Stomach (tissue), 8 donors: ENCODE measurements at regions not wholly inside any gene's neighbourhood (a gene's known extent, or its start where the extent isn't known, plus 50 kb on each side); places are given as distances from the start of the nearest gene placed in this dataset.

Experiments
- DNase-seq, 2 donors: peaks; one replicate each; pipeline versions ENCODE4 v3.0.0 to v3.0.0-alpha.2; 2013 to 2019
- H3K27ac ChIP-seq, 5 donors: fragments of 200-600 bp in 4 of 5; sonication (generic) in 4 of 5; one replicate each; pipeline ENCODE4 v1.5.1; 2013 to 2019; ENCODE audit warnings: mild to moderate bottlenecking in 1 of 5, moderate library complexity in 1 of 5
- H3K27me3 ChIP-seq, 3 donors: fragments of 200-600 bp; sonication (generic); one replicate each; pipeline ENCODE4 v1.5.1; 2017 to 2019; ENCODE audit warnings: mixed run types in 1 of 3
- H3K36me3 ChIP-seq, 4 donors: fragments of 200-600 bp; sonication (generic); 1 replicate in 3 of 4; 2 replicates in 1 of 4; pipeline ENCODE4 v1.5.1; 2016 to 2019
- H3K4me1 ChIP-seq, 4 donors: fragments of 200-600 bp; sonication (generic); one replicate each; pipeline ENCODE4 v1.5.1; 2016 to 2019
- H3K4me3 ChIP-seq, 4 donors: fragments of 200-600 bp; sonication (generic) in 3 of 4; one replicate each; pipeline ENCODE4 v1.5.1; 2016 to 2019; ENCODE audit warnings: mild to moderate bottlenecking in 1 of 4
- H3K9me3 ChIP-seq, 4 donors: fragments of 200-600 bp; sonication (generic); one replicate each; pipeline ENCODE4 v1.5.1; 2016 to 2019
- CTCF ChIP-seq, 7 experiments: fragments of 450-650 bp in 4 of 7; fragments of 200-600 bp in 3 of 7; sonication (generic) in 3 of 7; IDR thresholded peaks; one replicate each; pipeline ENCODE4 v1.5.1; 2016 to 2019; ENCODE audit warnings: antibody characterized with exemption in 7 of 7, control low read depth in 2 of 7, mild to moderate bottlenecking in 1 of 7
- EP300 ChIP-seq: sonication (generic); formaldehyde crosslinking; IDR thresholded peaks from one replicate; pipeline ENCODE4 v1.6.1; 2017; ENCODE audit warnings: antibody characterized with exemption
- POLR2A ChIP-seq, 4 donors: fragments of 450-650 bp; IDR thresholded peaks; one replicate each; pipeline ENCODE4 v1.6.1; 2016; ENCODE audit warnings: antibody characterized with exemption in 4 of 4, control low read depth in 2 of 4, mild to moderate bottlenecking in 1 of 4, moderate library complexity in 1 of 4
- POLR2AphosphoS5 ChIP-seq, 3 donors: sonication (generic); formaldehyde crosslinking; IDR thresholded peaks; one replicate each; pipeline ENCODE4 v1.6.1; 2016; ENCODE audit warnings: antibody characterized with exemption in 3 of 3
- WGBS, 5 donors: extraction: QIAGEN DNeasy Blood & Tissue Kit in 3 of 5; methylation state at CpG; one replicate each; pipeline versions ENCODE4 v1.1.5 to v1.1.7; 2013 to 2018; 5-methylcytosine and 5-hydroxymethylcytosine counted together
- intact Hi-C: fragments of 100-400 bp; cut with DNase I; formaldehyde crosslinking; loops from one replicate; pipeline ENCODE4 v1.15.1; 2023; ENCODE audit warnings: low total_unique reads
- donor health status: healthy with polysubstance abuse.
- donor health status: Bipolar disorder and iron deficiency.
- donor health status: healthy.

- no peak for DNase-seq
- Histone ChIP-seq H3K27me3 (no peaks in the 10 kb centered on the region), H3K9me3 (no peaks in the 10 kb centered on the region), H3K36me3 (no peaks in the 10 kb centered on the region), H3K27ac (no peak overlapping the region), H3K4me1 (no peaks in the 10 kb centered on the region), H3K4me3 (no peak overlapping the region)
- intact Hi-C loops = no loop called here
- TF ChIP-seq EP300 = no peak
- TF ChIP-seq POLR2AphosphoS5 (IDR thresholded peaks at IDR 0.05) = no peak
- TF ChIP-seq CTCF (IDR thresholded peaks at IDR 0.05) = no peak
- no peak for TF ChIP-seq POLR2A (IDR thresholded peaks at IDR 0.05)
- 82 to 99% (median 92%) methylated on average over 6 of the region's 6 CpGs for WGBS, 5 donors
These were observed 344.1 kb downstream of the CDC5L start for GRCh38 chr6:44731485-44732095.

GRCh38 chr6:44732243-44732642 is 344.7 kb downstream of the CDC5L start:
- Histone ChIP-seq H3K27ac (no peak overlapping the region), H3K36me3 (no peaks in the 10 kb centered on the region), H3K9me3 (no peaks in the 10 kb centered on the region), H3K4me1 (no peaks in the 10 kb centered on the region), H3K4me3 (no peak overlapping the region), H3K27me3 (no peaks in the 10 kb centered on the region)
- 92 to 96% (median 93%) methylated on average over 5 of the region's 5 CpGs for WGBS, 5 donors
- intact Hi-C loops = no loop called here
- DNase-seq = no peak
- TF ChIP-seq CTCF (IDR thresholded peaks at IDR 0.05) (no peak), POLR2AphosphoS5 (IDR thresholded peaks at IDR 0.05) (no peak), POLR2A (IDR thresholded peaks at IDR 0.05) (no peak), EP300 (no peak)

- H3K4me3 ChIP-seq = no peak overlapping the region
- intact Hi-C loops = no loop called here
- WGBS, 5 donors = 68 to 74% (median 72%) methylated on average over 4 of the region's 4 CpGs
- H3K27me3 ChIP-seq = no peaks in the 10 kb centered on the region
- TF ChIP-seq POLR2A (IDR thresholded peaks at IDR 0.05) = no peak
- TF ChIP-seq CTCF (IDR thresholded peaks at IDR 0.05) = no peak
- TF ChIP-seq POLR2AphosphoS5 (IDR thresholded peaks at IDR 0.05) = no peak
- no peak for TF ChIP-seq EP300
- no peak for DNase-seq
- H3K36me3 ChIP-seq = no peaks in the 10 kb centered on the region
- no peaks in the 10 kb centered on the region for H3K9me3 ChIP-seq
- no peaks in the 10 kb centered on the region for H3K4me1 ChIP-seq
- no peak overlapping the region for H3K27ac ChIP-seq
These were observed 345.6 kb downstream of the CDC5L start for GRCh38 chr6:44733126-44733525.

- H3K4me1 ChIP-seq = no peaks in the 10 kb centered on the region
- H3K27me3 ChIP-seq = no peaks in the 10 kb centered on the region
- no peak for TF ChIP-seq POLR2A (IDR thresholded peaks at IDR 0.05)
- no peak for TF ChIP-seq POLR2AphosphoS5 (IDR thresholded peaks at IDR 0.05)
- H3K27ac ChIP-seq = no peak overlapping the region
- DNase-seq = peak in 1 of 2 donors; percentile 81
- intact Hi-C loops = no loop called here
- 65 to 78% (median 74%) methylated on average over 4 of the region's 4 CpGs for WGBS, 5 donors
- H3K36me3 ChIP-seq = no peaks in the 10 kb centered on the region
- H3K9me3 ChIP-seq = no peaks in the 10 kb centered on the region
- no peak overlapping the region for H3K4me3 ChIP-seq
These were observed 346.4 kb downstream of the CDC5L start for GRCh38 chr6:44733868-44734267.

GRCh38 chr6:44734886-44735629 is 347.6 kb downstream of the CDC5L start:
- no peak overlapping the region for H3K27ac ChIP-seq
- H3K4me3 ChIP-seq = no peak overlapping the region
- intact Hi-C loops = no loop called here
- no peaks in the 10 kb centered on the region for H3K9me3 ChIP-seq
- TF ChIP-seq CTCF (IDR thresholded peaks at IDR 0.05) (no peak), POLR2AphosphoS5 (IDR thresholded peaks at IDR 0.05) (no peak), POLR2A (IDR thresholded peaks at IDR 0.05) (no peak), EP300 (no peak)
- DNase-seq = no peak
- H3K36me3 ChIP-seq = no peaks in the 10 kb centered on the region
- WGBS, 5 donors = 76 to 88% (median 77%) methylated on average over 5 of the region's 5 CpGs
- H3K4me1 ChIP-seq = no peaks in the 10 kb centered on the region
- no peaks in the 10 kb centered on the region for H3K27me3 ChIP-seq
